Stomach (tissue), 4 donors: ENCODE measurements at regions not wholly inside any gene's neighbourhood (a gene's known extent, or its start where the extent isn't known, plus 50 kb on each side); places are given as distances from the start of the nearest gene placed in this dataset.

Experiments
- CTCF ChIP-seq, 7 experiments: fragments of 450-650 bp in 4 of 7; fragments of 200-600 bp in 3 of 7; sonication (generic) in 3 of 7; IDR thresholded peaks; one replicate each; pipeline ENCODE4 v1.5.1; 2016 to 2019; ENCODE audit warnings: antibody characterized with exemption in 7 of 7, control low read depth in 2 of 7, mild to moderate bottlenecking in 1 of 7
- POLR2A ChIP-seq, 4 donors: fragments of 450-650 bp; IDR thresholded peaks; one replicate each; pipeline ENCODE4 v1.6.1; 2016; ENCODE audit warnings: antibody characterized with exemption in 4 of 4, control low read depth in 2 of 4, mild to moderate bottlenecking in 1 of 4, moderate library complexity in 1 of 4
- POLR2AphosphoS5 ChIP-seq, 3 donors: sonication (generic); formaldehyde crosslinking; IDR thresholded peaks; one replicate each; pipeline ENCODE4 v1.6.1; 2016; ENCODE audit warnings: antibody characterized with exemption in 3 of 3

DNA sequence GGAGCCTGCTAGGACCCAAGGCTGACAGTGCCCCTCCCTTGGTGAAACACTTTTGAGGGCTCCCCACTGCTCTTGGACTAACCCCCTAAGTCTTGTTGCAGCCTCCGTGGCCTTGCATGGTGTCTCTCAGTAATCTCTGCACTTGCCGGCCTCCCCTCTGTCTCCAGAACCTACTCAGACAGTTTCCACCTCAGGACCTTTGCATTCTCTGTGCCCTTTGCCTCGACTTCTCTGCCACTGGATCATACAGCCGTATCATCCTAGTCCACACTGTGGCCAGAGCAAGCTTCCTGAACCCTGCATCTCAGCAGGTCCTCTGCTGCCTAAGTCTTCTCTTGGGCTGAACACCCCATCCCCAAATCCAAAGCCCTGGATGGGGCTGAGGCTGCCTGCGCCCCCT is 152.0 kb upstream of the PTPN1 start:
- TF ChIP-seq CTCF (IDR thresholded peaks at IDR 0.05), result no peak
- no peak for TF ChIP-seq POLR2AphosphoS5 (IDR thresholded peaks at IDR 0.05)
- TF ChIP-seq POLR2A (IDR thresholded peaks at IDR 0.05), result no peak
